ENCODE measurements at regions not wholly inside any gene's neighbourhood (a gene's known extent, or its start where the extent isn't known, plus 50 kb on each side); places are given as distances from the start of the nearest gene placed in this dataset.

DNA sequence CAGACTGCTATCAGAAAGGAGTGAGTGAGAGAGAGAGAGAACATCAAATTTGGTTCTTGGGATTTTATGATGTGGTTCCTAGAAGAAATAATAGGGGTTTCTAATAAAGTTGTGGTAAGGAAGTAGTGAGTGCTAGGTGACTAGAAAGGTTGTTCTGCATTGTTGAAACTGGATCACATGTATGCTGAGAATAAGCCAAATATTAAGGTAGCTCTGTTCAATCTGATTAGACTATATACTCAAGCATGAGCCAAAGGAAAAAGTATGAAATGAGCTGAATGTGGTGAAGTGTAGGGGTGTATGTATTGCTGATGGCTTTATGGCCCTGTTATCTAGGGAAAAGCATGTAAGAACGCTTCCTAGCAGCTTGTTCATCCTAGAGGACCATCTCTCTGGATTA is 63.0 kb upstream of the IMPG1 start:
- in situ Hi-C loops (cut with HindIII; ENCODE audit: low pct_ligation_motif_present, low sequenced_read_pairs) = no loop called here
- Histone ChIP-seq H3K27me3 (replicated peaks) (no peaks in the 10 kb centered on the region), H3K4me3 (ENCODE audit: low read depth, low read length) (no peak overlapping the region), H3K27ac (no peak overlapping the region), H3K36me3 (replicated peaks) (no peaks in the 10 kb centered on the region)
- no peak for DNase-seq
- TF ChIP-seq, protein P1, sequence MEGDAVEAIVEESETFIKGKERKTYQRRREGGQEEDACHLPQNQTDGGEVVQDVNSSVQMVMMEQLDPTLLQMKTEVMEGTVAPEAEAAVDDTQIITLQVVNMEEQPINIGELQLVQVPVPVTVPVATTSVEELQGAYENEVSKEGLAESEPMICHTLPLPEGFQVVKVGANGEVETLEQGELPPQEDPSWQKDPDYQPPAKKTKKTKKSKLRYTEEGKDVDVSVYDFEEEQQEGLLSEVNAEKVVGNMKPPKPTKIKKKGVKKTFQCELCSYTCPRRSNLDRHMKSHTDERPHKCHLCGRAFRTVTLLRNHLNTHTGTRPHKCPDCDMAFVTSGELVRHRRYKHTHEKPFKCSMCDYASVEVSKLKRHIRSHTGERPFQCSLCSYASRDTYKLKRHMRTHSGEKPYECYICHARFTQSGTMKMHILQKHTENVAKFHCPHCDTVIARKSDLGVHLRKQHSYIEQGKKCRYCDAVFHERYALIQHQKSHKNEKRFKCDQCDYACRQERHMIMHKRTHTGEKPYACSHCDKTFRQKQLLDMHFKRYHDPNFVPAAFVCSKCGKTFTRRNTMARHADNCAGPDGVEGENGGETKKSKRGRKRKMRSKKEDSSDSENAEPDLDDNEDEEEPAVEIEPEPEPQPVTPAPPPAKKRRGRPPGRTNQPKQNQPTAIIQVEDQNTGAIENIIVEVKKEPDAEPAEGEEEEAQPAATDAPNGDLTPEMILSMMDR (IDR thresholded peaks at IDR 0.05; ENCODE audit: low read depth, low read length, missing control alignments) = no peak

DNA sequence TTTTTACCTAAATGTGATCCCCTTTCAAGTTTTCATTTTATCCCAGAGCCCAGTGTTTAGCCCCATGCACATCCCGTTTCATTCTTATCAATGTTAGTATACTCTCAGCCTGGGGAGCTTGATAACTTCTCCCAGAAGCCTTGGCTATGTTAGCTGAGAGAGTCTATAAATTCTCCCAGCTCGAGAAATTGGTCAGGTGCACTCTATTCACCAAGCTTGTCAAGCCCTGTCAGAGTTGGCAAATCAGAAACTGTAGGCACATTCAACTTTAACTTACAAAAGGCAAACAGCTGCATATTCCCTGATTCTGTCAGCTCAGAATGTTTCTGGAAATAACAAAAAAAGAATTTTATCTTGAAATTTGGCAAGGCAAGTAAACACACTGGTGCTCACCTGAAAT is 62.2 kb upstream of the IMPG1 start:
- Histone ChIP-seq H3K27ac (no peak overlapping the region), H3K27me3 (replicated peaks) (no peaks in the 10 kb centered on the region), H3K4me3 (ENCODE audit: low read depth, low read length) (no peak overlapping the region), H3K36me3 (replicated peaks) (no peaks in the 10 kb centered on the region)
- TF ChIP-seq, protein P1 (IDR thresholded peaks at IDR 0.05; ENCODE audit: low read depth, low read length, missing control alignments) = no peak
- DNase-seq = no peak
- in situ Hi-C loops (cut with HindIII; ENCODE audit: low pct_ligation_motif_present, low sequenced_read_pairs) = no loop called here

DNA sequence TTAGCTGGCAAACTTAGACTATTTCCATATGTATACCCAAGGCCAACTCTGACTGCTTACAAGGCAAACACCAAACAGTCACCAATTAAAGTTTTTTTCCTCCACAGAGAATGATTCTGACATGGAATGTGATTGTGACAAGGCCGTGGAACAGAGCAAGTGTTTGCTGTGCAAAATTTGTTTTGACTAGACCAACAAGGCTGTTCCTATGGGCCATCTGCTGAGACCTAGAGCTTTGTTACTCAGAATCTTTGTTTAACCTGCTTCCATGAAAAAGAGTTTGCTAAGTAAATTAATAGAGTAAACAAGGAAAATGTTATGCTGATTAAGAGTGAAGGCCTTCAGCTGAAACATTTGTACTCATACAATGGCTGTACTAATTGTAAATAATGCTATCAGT is 51.6 kb upstream of the IMPG1 start:
- in situ Hi-C loops (cut with HindIII; ENCODE audit: low pct_ligation_motif_present, low sequenced_read_pairs) = no loop called here
- no peak overlapping the region for H3K4me3 ChIP-seq (ENCODE audit: low read depth, low read length)
- TF ChIP-seq, protein P1 (IDR thresholded peaks at IDR 0.05; ENCODE audit: low read depth, low read length, missing control alignments) = no peak
- no peak overlapping the region for H3K27ac ChIP-seq
- H3K27me3 ChIP-seq (replicated peaks) = no peaks in the 10 kb centered on the region
- no peak for DNase-seq
- no peaks in the 10 kb centered on the region for H3K36me3 ChIP-seq (replicated peaks)
